ENCODE measurements at regions not wholly inside any gene's neighbourhood (a gene's known extent, or its start where the extent isn't known, plus 50 kb on each side); places are given as distances from the start of the nearest gene placed in this dataset.

DNA sequence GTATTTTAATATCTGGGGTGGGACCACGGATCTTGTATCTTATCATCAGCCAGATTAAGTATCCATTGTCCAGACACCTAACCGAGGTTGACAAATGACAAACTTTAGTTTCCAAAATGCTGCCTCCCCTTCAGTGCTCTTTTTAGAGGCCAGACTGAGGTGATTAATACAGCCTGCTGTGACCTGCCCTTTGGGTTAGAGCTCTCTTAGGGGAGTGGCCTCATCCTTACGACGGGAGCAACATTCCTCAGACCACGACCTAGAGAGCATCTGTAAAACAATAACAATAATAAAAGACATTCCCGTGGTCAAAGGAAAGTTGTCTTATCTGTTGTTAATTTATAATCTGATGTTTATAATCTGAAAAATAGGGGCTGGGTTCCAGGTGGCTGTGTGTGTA is 405.3 kb downstream of the LPIN1 start:
- Histone ChIP-seq H3K4me1 (ENCODE audit: insufficient read depth, low read length) (no peaks in the 10 kb centered on the region), H3K36me3 (ENCODE audit: insufficient read depth, low read length) (no peaks in the 10 kb centered on the region), H3K79me2 (ENCODE audit: insufficient read depth, low read length) (no peaks in the 10 kb centered on the region), H4K20me1 (ENCODE audit: insufficient read depth, low read length) (no peaks in the 10 kb centered on the region), H2AFZ (ENCODE audit: low read depth, low read length) (no peak overlapping the region), H3K9ac (ENCODE audit: low read depth, low read length) (no peak overlapping the region), H3K27ac (ENCODE audit: low read length) (no peak overlapping the region), H3K27me3 (ENCODE audit: insufficient read depth, low read length, poor library complexity) (no peaks in the 10 kb centered on the region), H3K4me2 (ENCODE audit: insufficient read depth, low read length) (no peak overlapping the region), H3K4me3 (ENCODE audit: low read depth in 1 of 2, low read length in 2 of 2) (no peak overlapping the region), H3K9me3 (ENCODE audit: insufficient read depth, low read length, severe bottlenecking) (no peaks in the 10 kb centered on the region)
- DNase-seq (no peak), ATAC-seq (ENCODE audit: insufficient read depth, low read depth) (no peak)
- TF ChIP-seq, protein P1, sequence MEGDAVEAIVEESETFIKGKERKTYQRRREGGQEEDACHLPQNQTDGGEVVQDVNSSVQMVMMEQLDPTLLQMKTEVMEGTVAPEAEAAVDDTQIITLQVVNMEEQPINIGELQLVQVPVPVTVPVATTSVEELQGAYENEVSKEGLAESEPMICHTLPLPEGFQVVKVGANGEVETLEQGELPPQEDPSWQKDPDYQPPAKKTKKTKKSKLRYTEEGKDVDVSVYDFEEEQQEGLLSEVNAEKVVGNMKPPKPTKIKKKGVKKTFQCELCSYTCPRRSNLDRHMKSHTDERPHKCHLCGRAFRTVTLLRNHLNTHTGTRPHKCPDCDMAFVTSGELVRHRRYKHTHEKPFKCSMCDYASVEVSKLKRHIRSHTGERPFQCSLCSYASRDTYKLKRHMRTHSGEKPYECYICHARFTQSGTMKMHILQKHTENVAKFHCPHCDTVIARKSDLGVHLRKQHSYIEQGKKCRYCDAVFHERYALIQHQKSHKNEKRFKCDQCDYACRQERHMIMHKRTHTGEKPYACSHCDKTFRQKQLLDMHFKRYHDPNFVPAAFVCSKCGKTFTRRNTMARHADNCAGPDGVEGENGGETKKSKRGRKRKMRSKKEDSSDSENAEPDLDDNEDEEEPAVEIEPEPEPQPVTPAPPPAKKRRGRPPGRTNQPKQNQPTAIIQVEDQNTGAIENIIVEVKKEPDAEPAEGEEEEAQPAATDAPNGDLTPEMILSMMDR (IDR thresholded peaks at IDR 0.05; ENCODE audit: borderline replicate concordance, extremely low read depth, low read length, poor library complexity, severe bottlenecking), result no peak
- no peak for TF ChIP-seq EZH2 (IDR thresholded peaks at IDR 0.05; ENCODE audit: borderline replicate concordance, low read depth, low read length, severe bottlenecking)

GRCh38 chr2:12152888-12153287 is 406.5 kb downstream of the LPIN1 start:
- ATAC-seq (ENCODE audit: insufficient read depth, low read depth), result no peak
- Histone ChIP-seq H3K27me3 (ENCODE audit: insufficient read depth, low read length, poor library complexity) (no peaks in the 10 kb centered on the region), H2AFZ (ENCODE audit: low read depth, low read length) (no peak overlapping the region), H3K9ac (ENCODE audit: low read depth, low read length) (no peak overlapping the region), H4K20me1 (ENCODE audit: insufficient read depth, low read length) (no peaks in the 10 kb centered on the region), H3K4me2 (ENCODE audit: insufficient read depth, low read length) (no peak overlapping the region), H3K4me1 (ENCODE audit: insufficient read depth, low read length) (no peaks in the 10 kb centered on the region), H3K9me3 (ENCODE audit: insufficient read depth, low read length, severe bottlenecking) (no peaks in the 10 kb centered on the region), H3K79me2 (ENCODE audit: insufficient read depth, low read length) (no peaks in the 10 kb centered on the region), H3K4me3 (ENCODE audit: low read depth in 1 of 2, low read length in 2 of 2) (no peak overlapping the region), H3K36me3 (ENCODE audit: insufficient read depth, low read length) (no peaks in the 10 kb centered on the region), H3K27ac (ENCODE audit: low read length) (no peak overlapping the region)
- TF ChIP-seq, protein P1 (IDR thresholded peaks at IDR 0.05; ENCODE audit: borderline replicate concordance, extremely low read depth, low read length, poor library complexity, severe bottlenecking), result no peak
- TF ChIP-seq EZH2 (IDR thresholded peaks at IDR 0.05; ENCODE audit: borderline replicate concordance, low read depth, low read length, severe bottlenecking), result no peak
- no peak for DNase-seq

GRCh38 chr2:12155303-12156051 is 409.0 kb downstream of the LPIN1 start:
- H3K27me3 ChIP-seq (ENCODE audit: insufficient read depth, low read length, poor library complexity), result no peaks in the 10 kb centered on the region
- ATAC-seq (ENCODE audit: insufficient read depth, low read depth), result no peak
- no peak overlapping the region for H3K27ac ChIP-seq (ENCODE audit: low read length)

More at GRCh38 chr2:12155303-12156051, 409.0 kb downstream of the LPIN1 start:
- H3K36me3 ChIP-seq (ENCODE audit: insufficient read depth, low read length), result no peaks in the 10 kb centered on the region
- no peak overlapping the region for H2AFZ ChIP-seq (ENCODE audit: low read depth, low read length)
- no peaks in the 10 kb centered on the region for H4K20me1 ChIP-seq (ENCODE audit: insufficient read depth, low read length)
- no peak overlapping the region for H3K4me3 ChIP-seq (ENCODE audit: low read depth in 1 of 2, low read length in 2 of 2)
- H3K4me2 ChIP-seq (ENCODE audit: insufficient read depth, low read length), result no peak overlapping the region
- TF ChIP-seq, protein P1 (IDR thresholded peaks at IDR 0.05; ENCODE audit: borderline replicate concordance, extremely low read depth, low read length, poor library complexity, severe bottlenecking), result no peak
- TF ChIP-seq EZH2 (IDR thresholded peaks at IDR 0.05; ENCODE audit: borderline replicate concordance, low read depth, low read length, severe bottlenecking), result no peak
- H3K4me1 ChIP-seq (ENCODE audit: insufficient read depth, low read length), result no peaks in the 10 kb centered on the region
- H3K9ac ChIP-seq (ENCODE audit: low read depth, low read length), result no peak overlapping the region
- no peaks in the 10 kb centered on the region for H3K9me3 ChIP-seq (ENCODE audit: insufficient read depth, low read length, severe bottlenecking)
- no peaks in the 10 kb centered on the region for H3K79me2 ChIP-seq (ENCODE audit: insufficient read depth, low read length)
- no peak for DNase-seq
